SU-DHL-6 (cell line): ENCODE measurements at regions not wholly inside any gene's neighbourhood (a gene's known extent, or its start where the extent isn't known, plus 50 kb on each side); places are given as distances from the start of the nearest gene placed in this dataset.

Source experiments
- CTCF ChIP-seq: fragments of 200-600 bp; sonication (generic); IDR thresholded peaks from one replicate; pipeline ENCODE4 v1.5.1; 2017; ENCODE audit warnings: antibody characterized with exemption, mild to moderate bottlenecking, low read length, moderate library complexity; ENCODE audit not compliant: insufficient read depth, poor library complexity, severe bottlenecking
- EZH2phosphoT487 ChIP-seq: fragments of 200-600 bp; sonication (generic), shearing (Covaris generic); conservative IDR thresholded peaks from 2 replicates; pipeline ENCODE4 v1.6.1; 2018; ENCODE audit warnings: mild to moderate bottlenecking, antibody characterized with exemption, low read length, moderate library complexity, mixed read lengths

GRCh38 chr5:74538206-74538661, 102.3 kb downstream of the ENC1 start:
- no peak for TF ChIP-seq CTCF
- TF ChIP-seq EZH2phosphoT487: no peak
